ENCODE measurements at regions not wholly inside any gene's neighbourhood (a gene's known extent, or its start where the extent isn't known, plus 50 kb on each side); places are given as distances from the start of the nearest gene placed in this dataset.

- H3K4me3 ChIP-seq (ENCODE audit: low read depth, low read length): no peak overlapping the region
- no peak for TF ChIP-seq CTCF (IDR thresholded peaks at IDR 0.05; ENCODE audit: control insufficient read depth, extremely low read depth, insufficient read depth)
- DNase-seq (ENCODE audit: low read depth): no peak
Observed at GRCh38 chr4:31204874-31205273, 484.7 kb downstream of the PCDH7 start.

GRCh38 chr4:31220921-31221320 is 500.8 kb downstream of the PCDH7 start:
- no peak for DNase-seq (ENCODE audit: low read depth)
- no peak for TF ChIP-seq CTCF (IDR thresholded peaks at IDR 0.05; ENCODE audit: control insufficient read depth, extremely low read depth, insufficient read depth)
- H3K4me3 ChIP-seq (ENCODE audit: low read depth, low read length): no peak overlapping the region

- TF ChIP-seq CTCF (IDR thresholded peaks at IDR 0.05; ENCODE audit: control insufficient read depth, extremely low read depth, insufficient read depth): no peak
- H3K4me3 ChIP-seq (ENCODE audit: low read depth, low read length): no peak overlapping the region
- no peak for DNase-seq (ENCODE audit: low read depth)
Observed at GRCh38 chr4:31228068-31228467, 507.9 kb downstream of the PCDH7 start.

- no peak for DNase-seq (ENCODE audit: low read depth)
- H3K4me3 ChIP-seq (ENCODE audit: low read depth, low read length): no peak overlapping the region
- no peak for TF ChIP-seq CTCF (IDR thresholded peaks at IDR 0.05; ENCODE audit: control insufficient read depth, extremely low read depth, insufficient read depth)
Observed at GRCh38 chr4:31230594-31230993, 510.4 kb downstream of the PCDH7 start.

- no peak for DNase-seq (ENCODE audit: low read depth)
- H3K4me3 ChIP-seq (ENCODE audit: low read depth, low read length): no peak overlapping the region
- no peak for TF ChIP-seq CTCF (IDR thresholded peaks at IDR 0.05; ENCODE audit: control insufficient read depth, extremely low read depth, insufficient read depth)
Observed at GRCh38 chr4:31234494-31234893, 514.3 kb downstream of the PCDH7 start.

- no peak for TF ChIP-seq CTCF (IDR thresholded peaks at IDR 0.05; ENCODE audit: control insufficient read depth, extremely low read depth, insufficient read depth)
- H3K4me3 ChIP-seq (ENCODE audit: low read depth, low read length): no peak overlapping the region
Observed at GRCh38 chr4:31234901-31235300, 514.7 kb downstream of the PCDH7 start.

GRCh38 chr4:31236020-31236638 is 516.0 kb downstream of the PCDH7 start:
- TF ChIP-seq CTCF (IDR thresholded peaks at IDR 0.05; ENCODE audit: control insufficient read depth, extremely low read depth, insufficient read depth): no peak
- DNase-seq (ENCODE audit: low read depth): no peak
- no peak overlapping the region for H3K4me3 ChIP-seq (ENCODE audit: low read depth, low read length)

More at GRCh38 chr4:31234901-31235300, 514.7 kb downstream of the PCDH7 start:
- no peak for DNase-seq (ENCODE audit: low read depth)

Data from LNCaP clone FGC (cell line).